MG63 (cell line): ENCODE measurements at regions not wholly inside any gene's neighbourhood (a gene's known extent, or its start where the extent isn't known, plus 50 kb on each side); places are given as distances from the start of the nearest gene placed in this dataset.
A peak's percentile ranks its signal among the peaks of the same experiment; 100 is the strongest.
"Not testable (repeated sequence)": the region's sequence is repeated elsewhere in the genome, so short reads cannot be mapped to it uniquely, and the experiment has no call there.

Source experiments
- DNase-seq: peaks from one replicate; pipeline ENCODE4 v3.0.0-alpha.2; 2020
- H3K27me3 ChIP-seq: fragments of 250-450 bp; sonication (Bioruptor Pico); 2 replicates; pipeline ENCODE4 v1.5.1; 2020; ENCODE audit warnings: mild to moderate bottlenecking, moderate library complexity
- H3K36me3 ChIP-seq: fragments of 250-450 bp; sonication (Bioruptor Pico); 2 replicates; pipeline ENCODE4 v1.5.1; 2020; ENCODE audit warnings: mild to moderate bottlenecking, moderate library complexity
- H3K4me3 ChIP-seq: fragments of 250-450 bp; sonication (Bioruptor Pico); 2 replicates; pipeline ENCODE4 v1.5.1; 2020; ENCODE audit warnings: mild to moderate bottlenecking, moderate library complexity
- H3K9me3 ChIP-seq: fragments of 250-450 bp; sonication (Bioruptor Pico); 2 replicates; pipeline ENCODE4 v1.5.1; 2020; ENCODE audit warnings: mild to moderate bottlenecking, moderate library complexity

GRCh38 chr10:42428534-42428933 lies 209.8 kb downstream of the ZNF33B start:
- Histone ChIP-seq H3K27me3 (no peaks in the 10 kb centered on the region), H3K4me3 (no peak overlapping the region), H3K36me3 (peaks cover 17% of the 10 kb centered on the region), H3K9me3 (no peaks in the 10 kb centered on the region)
- DNase-seq, result no peak

DNA sequence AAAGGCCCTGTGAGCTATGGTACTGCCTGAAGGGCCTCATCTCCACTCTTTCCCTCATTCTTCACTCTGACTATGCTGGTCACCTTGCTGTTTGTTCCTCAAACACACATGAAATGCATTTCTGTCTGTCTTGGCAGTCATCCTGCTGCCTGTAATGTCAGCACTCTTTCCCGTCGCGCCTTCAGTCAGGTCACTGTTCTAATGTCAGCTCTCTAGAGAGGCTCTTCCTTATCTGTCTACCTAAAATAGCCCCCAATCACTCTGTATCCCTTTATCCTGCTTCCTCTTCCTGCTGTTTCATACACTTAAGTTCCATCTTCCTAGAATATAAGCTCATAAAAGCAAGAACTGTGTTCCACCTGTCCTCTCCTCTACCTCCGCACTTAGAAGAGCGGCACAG lies 215.5 kb downstream of the ZNF33B start:
- DNase-seq, result no peak
- Histone ChIP-seq H3K4me3 (no peak overlapping the region), H3K9me3 (no peaks in the 10 kb centered on the region), H3K27me3 (no peaks in the 10 kb centered on the region), H3K36me3 (no peaks in the 10 kb centered on the region; the same call in 1 of the 2 replicates)

GRCh38 chr10:42421812-42422211 lies 216.6 kb downstream of the ZNF33B start:
- H3K27me3 ChIP-seq, result no peaks in the 10 kb centered on the region

DNA sequence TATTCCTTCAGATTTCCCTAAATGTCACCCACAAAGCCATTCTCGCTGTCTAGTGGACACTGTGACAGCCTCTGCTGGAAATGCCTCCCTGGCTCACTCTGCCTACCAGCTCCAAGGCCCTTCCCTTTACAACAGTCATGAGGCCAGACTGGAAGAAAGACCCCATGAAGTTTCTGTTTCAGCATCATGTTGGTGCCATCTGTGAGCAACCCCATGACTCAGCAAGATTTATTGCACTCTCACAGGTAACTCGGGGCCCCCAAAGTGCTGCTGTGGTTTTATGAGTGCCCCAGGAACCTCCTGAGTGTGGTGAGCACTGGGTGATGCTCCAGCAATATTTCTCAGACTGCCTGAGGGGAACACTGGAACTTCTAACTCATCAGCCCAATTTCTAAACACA lies 218.6 kb downstream of the ZNF33B start:
- H3K9me3 ChIP-seq, result no peaks in the 10 kb centered on the region
- no peak for DNase-seq
- no peak overlapping the region for H3K4me3 ChIP-seq
- H3K36me3 ChIP-seq, result no peaks in the 10 kb centered on the region
- H3K27me3 ChIP-seq, result no peaks in the 10 kb centered on the region

More at GRCh38 chr10:42421812-42422211, 216.6 kb downstream of the ZNF33B start:
- no peaks in the 10 kb centered on the region for H3K9me3 ChIP-seq
- no peaks in the 10 kb centered on the region; the same call in 1 of the 2 replicates for H3K36me3 ChIP-seq
- DNase-seq, result no peak
- H3K4me3 ChIP-seq, result no peak overlapping the region

- no peak overlapping the region for H3K4me3 ChIP-seq
- no peaks in the 10 kb centered on the region for H3K27me3 ChIP-seq
- no peak for DNase-seq
- no peaks in the 10 kb centered on the region for H3K36me3 ChIP-seq
- no peaks in the 10 kb centered on the region for H3K9me3 ChIP-seq
Observed at GRCh38 chr10:42380926-42381547, 257.3 kb downstream of the ZNF33B start.

- Histone ChIP-seq H3K9me3 (peaks cover 17% of the 10 kb centered on the region), H3K36me3 (peaks cover 34% of the 10 kb centered on the region), H3K4me3 (peak overlapping the region; percentile 69), H3K27me3 (no peaks in the 10 kb centered on the region)
- DNase-seq, result peak; percentile 97
Observed at GRCh38 chr10:42367532-42368230, 270.7 kb downstream of the ZNF33B start.

- H3K9me3 ChIP-seq, result peaks cover 7% of the 10 kb centered on the region
- DNase-seq, result no peak
- H3K4me3 ChIP-seq, result no peak overlapping the region
- no peaks in the 10 kb centered on the region for H3K27me3 ChIP-seq
- H3K36me3 ChIP-seq, result peaks cover 21% of the 10 kb centered on the region
Observed at GRCh38 chr10:42351745-42352144, 286.6 kb downstream of the ZNF33B start.

- H3K36me3 ChIP-seq, H3K27me3 ChIP-seq, DNase-seq, H3K4me3 ChIP-seq: not testable (repeated sequence)
- peaks cover 42% of the 10 kb centered on the region for H3K9me3 ChIP-seq
Observed at GRCh38 chr10:42336593-42337337, 301.6 kb downstream of the ZNF33B start.

DNA sequence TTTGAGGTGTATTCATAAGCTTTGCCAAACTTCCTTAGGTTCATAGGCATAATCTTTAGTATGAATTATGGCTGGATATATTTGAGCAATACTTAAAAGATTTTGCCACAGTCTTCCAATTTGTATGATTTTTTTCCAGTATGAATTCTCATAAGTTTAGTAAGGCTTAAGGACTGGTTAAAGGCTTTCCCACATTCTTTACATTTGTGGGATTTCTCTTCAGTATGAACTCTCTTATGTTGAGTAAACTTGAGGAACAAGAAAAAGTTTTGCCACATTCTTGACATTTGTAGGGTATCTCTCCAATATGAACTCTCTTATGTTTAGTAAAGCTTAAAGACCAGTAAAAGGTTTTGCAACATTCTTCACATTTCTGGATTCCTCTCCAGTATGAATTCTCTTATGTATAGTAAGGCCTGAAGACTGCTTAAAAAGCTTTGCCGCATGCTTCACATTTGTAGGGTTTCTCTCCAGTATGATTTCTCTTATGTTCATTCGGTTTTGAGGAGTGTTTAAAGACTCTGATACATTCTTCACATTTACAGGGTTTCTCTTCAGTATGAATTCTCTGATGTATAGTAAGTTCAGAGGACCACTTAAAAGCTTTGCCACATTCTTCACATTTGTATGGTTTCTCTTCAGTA lies 302.6 kb downstream of the ZNF33B start:
- not testable (repeated sequence) for H3K36me3 ChIP-seq, H3K27me3 ChIP-seq, H3K4me3 ChIP-seq, DNase-seq
- H3K9me3 ChIP-seq, result peaks cover 40% of the 10 kb centered on the region

- no peaks in the 10 kb centered on the region for H3K36me3 ChIP-seq
- no peak overlapping the region for H3K4me3 ChIP-seq
- H3K9me3 ChIP-seq, result peaks cover 51% of the 10 kb centered on the region
- no peak for DNase-seq
- no peaks in the 10 kb centered on the region for H3K27me3 ChIP-seq
Observed at GRCh38 chr10:42304341-42304740, 334.0 kb downstream of the ZNF33B start.

DNA sequence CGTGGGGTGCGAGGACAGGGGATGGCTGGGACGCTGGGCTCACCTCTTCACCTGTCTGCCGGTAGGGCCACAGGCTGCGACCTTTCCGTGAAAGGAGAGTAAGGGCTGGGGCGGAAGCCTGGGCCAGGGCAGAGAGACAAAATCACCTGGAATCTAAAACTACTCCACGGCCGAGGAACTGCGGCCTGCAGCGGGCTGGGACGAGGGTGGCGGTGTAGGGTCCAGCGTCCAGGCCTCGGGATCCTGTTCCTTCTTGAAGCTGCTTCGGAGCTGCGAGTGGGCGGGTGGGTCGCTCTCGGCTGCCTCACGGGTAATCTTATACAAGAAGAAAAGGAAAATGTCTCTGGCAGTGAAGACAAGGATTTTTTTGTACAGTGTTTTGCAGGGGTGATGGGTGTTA lies 356.5 kb downstream of the ZNF33B start:
- not testable (repeated sequence) for H3K36me3 ChIP-seq, H3K27me3 ChIP-seq, DNase-seq, H3K4me3 ChIP-seq, H3K9me3 ChIP-seq

DNA sequence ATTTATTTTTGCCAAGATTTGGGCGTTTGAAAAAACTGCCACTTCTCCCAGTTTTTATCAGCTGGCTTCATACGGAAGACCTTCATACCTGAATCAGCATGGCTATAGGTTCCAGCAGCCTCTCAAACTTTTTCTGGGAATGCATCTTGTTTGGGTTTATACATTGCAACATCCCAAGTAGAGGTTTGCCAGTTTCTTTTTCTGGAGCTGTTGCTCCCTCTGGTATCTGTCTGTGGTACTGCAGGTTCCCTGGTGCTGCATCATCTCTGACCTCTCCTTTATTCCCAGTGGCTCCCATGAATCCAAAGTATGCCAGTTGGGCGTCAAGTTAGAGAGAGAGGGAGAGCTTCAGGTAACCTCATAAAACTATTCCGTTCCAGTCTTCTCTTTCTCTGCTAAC lies 368.6 kb downstream of the ZNF33B start:
- not testable (repeated sequence) for H3K4me3 ChIP-seq, H3K27me3 ChIP-seq, H3K36me3 ChIP-seq, DNase-seq, H3K9me3 ChIP-seq

GRCh38 chr10:42263259-42263658 lies 375.1 kb downstream of the ZNF33B start:
- H3K9me3 ChIP-seq, H3K36me3 ChIP-seq, H3K27me3 ChIP-seq, DNase-seq, H3K4me3 ChIP-seq: not testable (repeated sequence)

- H3K9me3 ChIP-seq, DNase-seq, H3K36me3 ChIP-seq, H3K4me3 ChIP-seq, H3K27me3 ChIP-seq: not testable (repeated sequence)
Observed at GRCh38 chr10:42243002-42243401, 395.4 kb downstream of the ZNF33B start.

DNA sequence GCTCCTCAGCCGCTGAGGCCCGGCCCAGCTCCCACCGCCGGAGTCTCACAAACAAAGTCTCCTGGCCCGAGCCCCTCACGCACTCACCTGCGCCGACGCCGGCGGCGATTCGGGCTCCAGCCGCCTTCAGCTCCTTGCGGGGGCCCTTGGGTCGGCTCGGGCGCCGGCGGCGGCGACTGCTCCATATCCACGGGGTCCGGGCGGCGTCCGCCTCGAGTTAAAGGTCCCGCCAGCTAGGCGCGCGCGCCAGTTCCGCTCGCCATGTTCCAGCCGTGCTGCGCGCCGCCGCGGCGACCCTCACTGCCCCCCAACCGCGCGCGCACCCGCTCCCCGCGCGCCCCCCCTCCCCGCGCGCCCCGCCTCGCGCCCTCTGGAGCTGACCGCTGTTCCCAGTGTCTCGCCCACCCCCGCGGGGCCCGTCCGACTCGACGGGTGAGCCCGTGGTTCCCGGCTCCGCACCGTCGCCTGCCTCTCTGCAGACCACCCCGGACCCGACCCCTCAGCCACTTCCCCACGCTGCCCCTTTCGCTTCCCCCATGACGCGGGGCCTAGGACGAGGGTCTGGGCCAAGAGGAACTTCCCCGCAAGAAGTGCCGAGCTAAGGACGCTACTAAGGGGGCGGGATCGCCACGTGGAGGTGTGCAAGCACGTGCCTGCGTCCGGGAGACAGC lies 396.1 kb downstream of the ZNF33B start:
- Histone ChIP-seq H3K4me3 (peak overlapping the region; percentile 32), H3K36me3 (no peaks in the 10 kb centered on the region), H3K9me3 (no peaks in the 10 kb centered on the region), H3K27me3 (peaks cover 3% of the 10 kb centered on the region; the same call in 1 of the 2 replicates)
- DNase-seq, result peak; percentile 28

DNA sequence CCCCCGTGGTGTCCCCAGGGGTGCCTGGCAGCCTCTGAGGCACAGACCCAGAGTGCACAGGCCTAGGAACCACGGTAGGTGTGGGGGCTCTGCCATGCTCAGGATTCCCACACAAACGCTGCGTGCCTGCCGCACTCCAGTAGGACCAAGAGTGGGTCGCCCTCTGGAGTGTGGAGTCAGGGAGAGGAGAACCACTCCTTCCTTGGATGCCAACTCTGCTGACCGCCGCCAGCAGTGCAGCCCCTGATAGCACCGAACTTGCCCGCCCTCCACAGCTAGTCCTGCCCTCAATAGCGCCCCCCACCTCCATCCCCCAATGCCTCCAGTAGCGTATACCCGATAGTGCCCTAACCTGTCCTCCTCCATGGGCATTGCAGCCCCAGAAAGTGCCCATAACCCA lies 402.0 kb downstream of the ZNF33B start:
- not testable (repeated sequence) for H3K4me3 ChIP-seq, H3K36me3 ChIP-seq, H3K27me3 ChIP-seq, H3K9me3 ChIP-seq, DNase-seq

- H3K4me3 ChIP-seq, H3K27me3 ChIP-seq, H3K9me3 ChIP-seq, DNase-seq, H3K36me3 ChIP-seq: not testable (repeated sequence)
Observed at GRCh38 chr10:42235736-42236135, 402.6 kb downstream of the ZNF33B start.
